GM23338 (cell line): ENCODE measurements at regions not wholly inside any gene's neighbourhood (a gene's known extent, or its start where the extent isn't known, plus 50 kb on each side); places are given as distances from the start of the nearest gene placed in this dataset.

Experiments used
- CREB1 ChIP-seq: fragments of 250-450 bp; sonication (Bioruptor Pico); IDR thresholded peaks from 2 replicates; pipeline ENCODE4 v1.5.0; 2020; ENCODE audit warnings: low read depth, mild to moderate bottlenecking, moderate library complexity
- CTCF ChIP-seq, 2 experiments: fragments of 200-600 bp in 1 of 2; sonication (generic) in 1 of 2; conservative IDR thresholded peaks; 2 replicates each; pipeline versions ENCODE4 v1.5.1 to v1.6.1; 2016 to 2017; ENCODE audit warnings: antibody characterized with exemption in 2 of 2, low read depth in 2 of 2, mild to moderate bottlenecking in 2 of 2, moderate library complexity in 1 of 2
- ETS1 ChIP-seq: IDR thresholded peaks from 2 replicates; pipeline ENCODE4 v1.6.1; 2016; ENCODE audit warnings: antibody characterized with exemption
- EZH2 ChIP-seq: fragments of 200-600 bp; sonication (generic); IDR thresholded peaks from one replicate; pipeline ENCODE4 v1.8.0; 2017; ENCODE audit warnings: antibody characterized with exemption, mild to moderate bottlenecking, low read depth; ENCODE audit not compliant: unreplicated experiment
- EZH2phosphoT487 ChIP-seq: fragments of 200-600 bp; sonication (generic); IDR thresholded peaks from one replicate; pipeline ENCODE4 v1.8.1; 2018; ENCODE audit warnings: antibody characterized with exemption; ENCODE audit not compliant: unreplicated experiment
- JUNB ChIP-seq: IDR thresholded peaks from one replicate; pipeline ENCODE4 v1.6.1; 2016; ENCODE audit warnings: antibody characterized with exemption; ENCODE audit not compliant: unreplicated experiment
- POLR2AphosphoS5 ChIP-seq: IDR thresholded peaks from 2 replicates; pipeline ENCODE4 v1.6.1; 2016; ENCODE audit warnings: antibody characterized with exemption, low read depth
- REST ChIP-seq: IDR thresholded peaks from one replicate; pipeline ENCODE4 v1.6.1; 2018; ENCODE audit warnings: antibody characterized with exemption; ENCODE audit not compliant: unreplicated experiment
- ZNF114 ChIP-seq: fragments of 250-450 bp; sonication (Bioruptor Pico); IDR thresholded peaks from 2 replicates; pipeline ENCODE4 v1.5.0; 2020; ENCODE audit warnings: mild to moderate bottlenecking, moderate library complexity
- ZNF331 ChIP-seq: fragments of 250-450 bp; sonication (Bioruptor Pico); IDR thresholded peaks from 2 replicates; pipeline ENCODE4 v1.5.0; 2020; ENCODE audit warnings: low read depth, mild to moderate bottlenecking, moderate library complexity
- ZNF462 ChIP-seq: fragments of 250-450 bp; sonication (Bioruptor Pico); IDR thresholded peaks from 2 replicates; pipeline ENCODE4 v1.5.0; 2020; ENCODE audit warnings: mild to moderate bottlenecking, moderate library complexity

GRCh38 chr20:6440443-6440799 lies 317.6 kb upstream of the FERMT1 start:
- no peak for TF ChIP-seq EZH2
- no peak for TF ChIP-seq CTCF (conservative IDR thresholded peaks at IDR 0.05; ENCODE audit: low read depth in 2 of 2)
- no peak for TF ChIP-seq REST
- TF ChIP-seq POLR2AphosphoS5, result no peak
- no peak for TF ChIP-seq EZH2phosphoT487
- TF ChIP-seq CREB1 (CRISPR knock-in tag), result no peak
- no peak for TF ChIP-seq JUNB
- no peak for TF ChIP-seq ZNF114 (CRISPR knock-in tag)
- TF ChIP-seq ETS1, result no peak
- no peak for TF ChIP-seq ZNF331 (CRISPR knock-in tag)
- no peak for TF ChIP-seq ZNF462 (CRISPR knock-in tag)
